ENCODE measurements at regions not wholly inside any gene's neighbourhood (a gene's known extent, or its start where the extent isn't known, plus 50 kb on each side); places are given as distances from the start of the nearest gene placed in this dataset.

- no peak overlapping the region for H3K4me2 ChIP-seq (ENCODE audit: control insufficient read depth, insufficient read depth)
- no peaks in the 10 kb centered on the region for H3K27me3 ChIP-seq (replicated peaks in 1 of 2; ENCODE audit: control insufficient read depth in 2 of 2, insufficient read depth in 2 of 2, low read length in 1 of 2)
- no peaks in the 10 kb centered on the region for H3K79me2 ChIP-seq (ENCODE audit: control insufficient read depth, insufficient read depth, low read length)
- FAIRE-seq (no peak), DNase-seq (ENCODE audit: low read depth, low spot score) (no peak), ATAC-seq (no peak)
- no peak overlapping the region for H2AFZ ChIP-seq (ENCODE audit: control insufficient read depth, low read depth, low read length)
- ChIA-PET CTCF (interaction anchor here (0.6 kb wide), 1 partner anchor 54 kb away, joined by 3 read pairs; no protein-coding TSS in a partner anchor), RAD21 (ENCODE audit: unreplicated experiment) (no interaction called here), SMC1A (ENCODE audit: uncharacterized antibody, unreplicated experiment) (no interaction called here), POLR2A (no interaction called here)
- H3K36me3 ChIP-seq (ENCODE audit: control insufficient read depth in 2 of 2, insufficient read depth in 2 of 2, low read length in 1 of 2) = no peaks in the 10 kb centered on the region
- H3K4me3 ChIP-seq = no peak overlapping the region
- no peaks in the 10 kb centered on the region for H3K9me3 ChIP-seq (replicated peaks; ENCODE audit: control insufficient read depth, insufficient read depth, low read length)
- BruUV-seq (replicated peaks) = no TSS peak
- WGBS (ENCODE audit: insufficient coverage, insufficient replicate concordance, low lambda C conversion rate, missing lambda C conversion rate) = 27% methylated on average over 3 of the region's 3 CpGs
- no peaks in the 10 kb centered on the region for H4K20me1 ChIP-seq (ENCODE audit: control insufficient read depth, insufficient read depth)
- no peak overlapping the region for H3K9ac ChIP-seq (ENCODE audit: control insufficient read depth, insufficient read depth, low read length)
- intact Hi-C loops (cut with micrococcal nuclease; ENCODE audit: unreplicated experiment) = no loop called here
- in situ Hi-C loops (cut with MboI) = no loop called here
- TF ChIP-seq TBL1XR1 (IDR thresholded peaks at IDR 0.05; ENCODE audit: low read depth, low read length) = no peak
- no peak for TF ChIP-seq POU2F2 (IDR thresholded peaks at IDR 0.05; ENCODE audit: borderline replicate concordance, low read depth, low read length)
- peak; percentile 30 for TF ChIP-seq BCL3 (IDR thresholded peaks at IDR 0.05; ENCODE audit: borderline replicate concordance, insufficient read depth, low read depth, low read length, poor library complexity, severe bottlenecking)
- no peak for TF ChIP-seq PBX3 (IDR thresholded peaks at IDR 0.05; ENCODE audit: insufficient replicate concordance, low read depth, low read length)
- TF ChIP-seq RBBP5 (conservative IDR thresholded peaks at IDR 0.05) = no peak
- no peak for TF ChIP-seq IKZF2 (IDR thresholded peaks at IDR 0.05)
- no peaks in the 10 kb centered on the region for H3K4me1 ChIP-seq (ENCODE audit: control insufficient read depth, insufficient read depth, low read length)
- no peak overlapping the region for H3K27ac ChIP-seq (ENCODE audit: control insufficient read depth, insufficient read depth)
Observed at GRCh38 chr7:41292487-41292886, 410.4 kb downstream of the INHBA start.

Measured in GM12878 (cell line).